GM12878 (cell line): ENCODE measurements at regions not wholly inside any gene's neighbourhood (a gene's known extent, or its start where the extent isn't known, plus 50 kb on each side); places are given as distances from the start of the nearest gene placed in this dataset.

Source experiments
- ATAC-seq: fragments of 200-7000 bp; cut with Tn5 transposase; 3 replicates; pipeline ENCODE4 v1.9.1; 2020; ENCODE audit warnings: mild to moderate bottlenecking, moderate library complexity
- BruUV-seq: library from RNA; stranded (reverse); fragments of 400-500 nt; replicated peaks from 2 replicates; lab custom pipeline; 2021; lab: Mats Ljungman, UMichigan
- CTCF ChIA-PET: fragments of 300-600 bp; sonication (Branson Sonifier 250); formaldehyde crosslinking; extraction: SDS; loops from one replicate; lab custom pipeline; 2021; ENCODE audit warnings: inconsistent platforms; lab: Yijun Ruan, JAX
- POLR2A ChIA-PET: fragments of 350-600 bp; formaldehyde crosslinking; extraction: SDS; loops from one replicate; lab custom pipeline; 2021; ENCODE audit warnings: inconsistent platforms; lab: Charles Lee
- RAD21 ChIA-PET: fragments of 300-600 bp; sonication (Branson Sonifier 250); formaldehyde crosslinking; loops from one replicate; lab custom pipeline; 2023; ENCODE audit warnings: antibody characterized with exemption; ENCODE audit not compliant: unreplicated experiment; lab: Charles Lee
- SMC1A ChIA-PET: fragments of 300-600 bp; sonication (Branson Sonifier 250); formaldehyde crosslinking; loops from one replicate; lab custom pipeline; 2023; ENCODE audit not compliant: unreplicated experiment, uncharacterized antibody; lab: Charles Lee
- DNase-seq: peaks from one replicate; pipeline ENCODE4 v3.0.0-alpha.2; 2011; ENCODE audit warnings: low read depth, low spot score
- FAIRE-seq: peaks from 3 replicates; lab custom pipeline; 2011; peaks lifted over from hg19 to GRCh38; lab: Jason Lieb, UNC
- H2AFZ ChIP-seq: 2 replicates; pipeline ENCODE4 v1.6.0; 2011; ENCODE audit warnings: low read depth, low read length, control low read depth; ENCODE audit not compliant: control insufficient read depth
- H3K27ac ChIP-seq: 2 replicates; pipeline ENCODE4 v1.5.1; 2011; ENCODE audit warnings: control low read depth; ENCODE audit not compliant: control insufficient read depth, insufficient read depth
- H3K27me3 ChIP-seq, 2 experiments: replicated peaks in 1 of 2; 2 replicates each; pipeline versions ENCODE4 v1.6.0 to v1.6.1; 2011; ENCODE audit warnings: low read length in 1 of 2; ENCODE audit not compliant: control insufficient read depth in 2 of 2, insufficient read depth in 2 of 2
- H3K36me3 ChIP-seq, 2 experiments: 2 replicates each; pipeline ENCODE4 v1.5.1; 2011; ENCODE audit warnings: low read length in 1 of 2; ENCODE audit not compliant: control insufficient read depth in 2 of 2, insufficient read depth in 2 of 2
- H3K4me1 ChIP-seq: 2 replicates; pipeline ENCODE4 v1.6.1; 2011; ENCODE audit warnings: mild to moderate bottlenecking, low read length, moderate library complexity, mixed read lengths; ENCODE audit not compliant: control insufficient read depth, insufficient read depth
- H3K4me2 ChIP-seq: 2 replicates; pipeline ENCODE4 v1.6.0; 2011; ENCODE audit warnings: control low read depth; ENCODE audit not compliant: control insufficient read depth, insufficient read depth
- H3K4me3 ChIP-seq: fragments of 200-600 bp; sonication (generic); 2 replicates; pipeline ENCODE4 v1.5.1; 2016
- H3K79me2 ChIP-seq: 2 replicates; pipeline ENCODE4 v1.6.0; 2011; ENCODE audit warnings: low read length; ENCODE audit not compliant: control insufficient read depth, insufficient read depth
- H3K9ac ChIP-seq: 2 replicates; pipeline ENCODE4 v1.8.0; 2011; ENCODE audit warnings: low read length, control low read depth, mixed read lengths; ENCODE audit not compliant: control insufficient read depth, insufficient read depth
- H3K9me3 ChIP-seq: replicated peaks from 3 replicates; pipeline ENCODE4 v1.5.1; 2011; ENCODE audit warnings: mild to moderate bottlenecking, low read length; ENCODE audit not compliant: control insufficient read depth, insufficient read depth
- H4K20me1 ChIP-seq: 2 replicates; pipeline ENCODE4 v1.6.0; 2011; ENCODE audit not compliant: control insufficient read depth, insufficient read depth
- BHLHE40 ChIP-seq, 2 experiments: fragments of 450-650 bp in 1 of 2; IDR thresholded peaks; 2 replicates each; pipeline ENCODE4 v1.6.1; 2011 to 2017; ENCODE audit warnings: low read depth in 2 of 2, borderline replicate concordance in 1 of 2, improper control_type of control experiment in 1 of 2, low read length in 1 of 2, mild to moderate bottlenecking in 1 of 2
- BMI1 ChIP-seq: fragments of 450-650 bp; IDR thresholded peaks from 2 replicates; pipeline ENCODE4 v1.6.1; 2016; ENCODE audit warnings: mild to moderate bottlenecking, moderate library complexity, borderline replicate concordance
- BRCA1 ChIP-seq: IDR thresholded peaks from 2 replicates; pipeline ENCODE4 v1.6.1; 2011; ENCODE audit warnings: low read depth, low read length, improper control_type of control experiment
- CEBPZ ChIP-seq: fragments of 150-350 bp; IDR thresholded peaks from 2 replicates; pipeline ENCODE4 v1.6.1; 2016; ENCODE audit warnings: low read depth, low read length
- EP300 ChIP-seq, 2 experiments: fragments of 150-350 bp in 1 of 2; IDR thresholded peaks; 2 replicates each; pipeline ENCODE4 v1.6.1; 2011 to 2012; ENCODE audit warnings: low read depth in 2 of 2, low read length in 2 of 2, borderline replicate concordance in 1 of 2, improper control_type of control experiment in 1 of 2, inconsistent platforms in 1 of 2; ENCODE audit not compliant: control insufficient read depth in 1 of 2
- NFYA ChIP-seq: IDR thresholded peaks from 2 replicates; pipeline ENCODE4 v1.6.1; 2011; ENCODE audit warnings: low read depth, mild to moderate bottlenecking, low read length, improper control_type of control experiment, borderline replicate concordance
- POLR2AphosphoS5 ChIP-seq: IDR thresholded peaks from 2 replicates; pipeline ENCODE4 v1.6.1; 2011; ENCODE audit warnings: mild to moderate bottlenecking, low read length, inconsistent platforms
- RELB ChIP-seq: fragments of 450-650 bp; IDR thresholded peaks from 2 replicates; pipeline ENCODE4 v1.6.1; 2017; ENCODE audit warnings: low read depth, mild to moderate bottlenecking, moderate library complexity
- RFX5 ChIP-seq: IDR thresholded peaks from 2 replicates; pipeline ENCODE4 v1.6.1; 2011; ENCODE audit warnings: low read depth, low read length, improper control_type of control experiment
- SIX5 ChIP-seq: IDR thresholded peaks from 2 replicates; pipeline ENCODE4 v1.6.1; 2011; ENCODE audit warnings: mild to moderate bottlenecking, low read depth, low read length, moderate library complexity; ENCODE audit not compliant: severe bottlenecking
- SMC3 ChIP-seq: IDR thresholded peaks from 2 replicates; pipeline ENCODE4 v1.6.1; 2011; ENCODE audit warnings: low read length, improper control_type of control experiment, borderline replicate concordance
- SREBF2 ChIP-seq: IDR thresholded peaks from 2 replicates; pipeline ENCODE4 v1.6.1; 2012; ENCODE audit warnings: mild to moderate bottlenecking, low read length
- STAT3 ChIP-seq: IDR thresholded peaks from 2 replicates; pipeline ENCODE4 v1.6.1; 2011; ENCODE audit warnings: low read depth, low read length, improper control_type of control experiment
- ZNF217 ChIP-seq: fragments of 450-650 bp; IDR thresholded peaks from 2 replicates; pipeline ENCODE4 v1.6.1; 2017; ENCODE audit warnings: antibody characterized with exemption, mild to moderate bottlenecking
- ZSCAN29 ChIP-seq: fragments of 450-650 bp; IDR thresholded peaks from 2 replicates; pipeline ENCODE4 v1.6.1; 2017; ENCODE audit warnings: mild to moderate bottlenecking, moderate library complexity
- WGBS: methylation state at CpG from one replicate; pipeline ENCODE4 v1.1.6; 2016; ENCODE audit warnings: low lambda C conversion rate; ENCODE audit not compliant: insufficient replicate concordance, insufficient coverage; ENCODE audit errors: missing lambda C conversion rate; 5-methylcytosine and 5-hydroxymethylcytosine counted together
- in situ Hi-C: fragments of 300-500 bp; cut with MboI; formaldehyde crosslinking; loops from 9 replicates; pipeline ENCODE4 v1.14.3; 2018; ENCODE audit warnings: mixed read lengths
- intact Hi-C: fragments of 100-400 bp; cut with micrococcal nuclease; formaldehyde crosslinking; loops from one replicate; pipeline ENCODE4 v1.14.2; 2022; ENCODE audit not compliant: unreplicated experiment
- TF ChIP-seq, protein P1 (sequence below), 3 experiments: IDR thresholded peaks in 2 of 3; conservative IDR thresholded peaks in 1 of 3; 2 replicates each; pipeline ENCODE4 v1.5.1; 2011; ENCODE audit warnings: low read depth in 3 of 3, low read length in 3 of 3, mild to moderate bottlenecking in 3 of 3, control low read depth in 2 of 3, moderate library complexity in 2 of 3, inconsistent platforms in 1 of 3, mixed read lengths in 1 of 3; ENCODE audit not compliant: control insufficient read depth in 2 of 3, insufficient read depth in 1 of 3; ENCODE audit errors: extremely low read depth in 1 of 3

- TF ChIP-seq CEBPZ, result no peak
- TF ChIP-seq SMC3, result no peak
These were observed 118.5 kb upstream of the ADAMTS5 start (continued) for GRCh38 chr21:27085387-27085786.

DNA sequence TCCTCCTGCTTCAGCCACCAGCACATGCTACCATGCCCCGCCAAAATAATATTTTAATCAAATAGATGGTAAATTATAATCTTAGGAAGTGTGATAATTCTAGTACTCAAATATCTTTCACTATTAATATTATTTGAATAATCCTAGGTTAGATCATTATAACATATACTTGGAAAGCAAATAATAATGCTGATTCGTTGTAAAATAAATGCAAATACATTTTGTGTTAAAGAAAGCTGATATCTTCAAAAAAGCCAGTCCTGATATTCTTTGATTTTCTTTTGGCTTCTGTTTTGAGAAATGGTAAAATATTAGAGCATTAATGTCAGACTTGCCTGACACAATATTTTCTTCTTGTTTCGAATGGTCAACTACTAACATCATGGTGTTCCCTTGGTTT is 116.3 kb upstream of the ADAMTS5 start:
- Histone ChIP-seq H2AFZ (no peak overlapping the region), H3K4me2 (no peak overlapping the region), H3K79me2 (no peaks in the 10 kb centered on the region), H3K9ac (no peak overlapping the region), H3K36me3 (no peaks in the 10 kb centered on the region), H4K20me1 (no peaks in the 10 kb centered on the region), H3K27ac (no peak overlapping the region), H3K9me3 (no peaks in the 10 kb centered on the region), H3K4me3 (no peak overlapping the region), H3K27me3 (no peaks in the 10 kb centered on the region), H3K4me1 (no peaks in the 10 kb centered on the region)
- POLR2A ChIA-PET, result no interaction called here
- no TSS peak for BruUV-seq
- CTCF ChIA-PET, result no interaction called here
- 2% methylated on average over 3 of the region's 3 CpGs for WGBS
- RAD21 ChIA-PET, result no interaction called here
- intact Hi-C loops (no loop called here), in situ Hi-C loops (no loop called here)
- no peak for ATAC-seq
- no peak for DNase-seq
- FAIRE-seq, result no peak
- SMC1A ChIA-PET, result no interaction called here
- TF ChIP-seq, protein P1, sequence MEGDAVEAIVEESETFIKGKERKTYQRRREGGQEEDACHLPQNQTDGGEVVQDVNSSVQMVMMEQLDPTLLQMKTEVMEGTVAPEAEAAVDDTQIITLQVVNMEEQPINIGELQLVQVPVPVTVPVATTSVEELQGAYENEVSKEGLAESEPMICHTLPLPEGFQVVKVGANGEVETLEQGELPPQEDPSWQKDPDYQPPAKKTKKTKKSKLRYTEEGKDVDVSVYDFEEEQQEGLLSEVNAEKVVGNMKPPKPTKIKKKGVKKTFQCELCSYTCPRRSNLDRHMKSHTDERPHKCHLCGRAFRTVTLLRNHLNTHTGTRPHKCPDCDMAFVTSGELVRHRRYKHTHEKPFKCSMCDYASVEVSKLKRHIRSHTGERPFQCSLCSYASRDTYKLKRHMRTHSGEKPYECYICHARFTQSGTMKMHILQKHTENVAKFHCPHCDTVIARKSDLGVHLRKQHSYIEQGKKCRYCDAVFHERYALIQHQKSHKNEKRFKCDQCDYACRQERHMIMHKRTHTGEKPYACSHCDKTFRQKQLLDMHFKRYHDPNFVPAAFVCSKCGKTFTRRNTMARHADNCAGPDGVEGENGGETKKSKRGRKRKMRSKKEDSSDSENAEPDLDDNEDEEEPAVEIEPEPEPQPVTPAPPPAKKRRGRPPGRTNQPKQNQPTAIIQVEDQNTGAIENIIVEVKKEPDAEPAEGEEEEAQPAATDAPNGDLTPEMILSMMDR (IDR thresholded peaks at IDR 0.05 in 2 of 3, conservative IDR thresholded peaks at IDR 0.05 in 1 of 3; ENCODE audit: control insufficient read depth in 2 of 3, extremely low read depth in 1 of 3, insufficient read depth in 1 of 3, low read depth in 3 of 3, low read length in 3 of 3), result no peak
- TF ChIP-seq BRCA1, result no peak
- no peak for TF ChIP-seq POLR2AphosphoS5
- no peak for TF ChIP-seq SREBF2
- TF ChIP-seq NFYA, result no peak
- no peak for TF ChIP-seq SIX5
- no peak for TF ChIP-seq BHLHE40 (IDR thresholded peaks at IDR 0.05; ENCODE audit: borderline replicate concordance in 1 of 2, low read depth in 2 of 2, low read length in 1 of 2)
- no peak for TF ChIP-seq STAT3
- no peak for TF ChIP-seq RELB
- no peak for TF ChIP-seq ZNF217
- no peak for TF ChIP-seq ZSCAN29
- TF ChIP-seq RFX5, result no peak
- no peak for TF ChIP-seq EP300 (IDR thresholded peaks at IDR 0.05; ENCODE audit: borderline replicate concordance in 1 of 2, control insufficient read depth in 1 of 2, low read depth in 2 of 2, low read length in 2 of 2)
- no peak for TF ChIP-seq BMI1
